HepG2 (cell line): ENCODE measurements at regions not wholly inside any gene's neighbourhood (a gene's known extent, or its start where the extent isn't known, plus 50 kb on each side); places are given as distances from the start of the nearest gene placed in this dataset.

Source experiments
- ATAC-seq: fragments of 200-7000 bp; cut with Tn5 transposase; 3 replicates; pipeline ENCODE4 v1.9.1; 2020; ENCODE audit warnings: mild to moderate bottlenecking, moderate library complexity
- BruUV-seq: library from RNA; stranded (reverse); fragments of 400-500 nt; replicated peaks from 2 replicates; lab custom pipeline; 2021; lab: Mats Ljungman, UMichigan
- CTCF ChIA-PET: fragments of 300-600 bp; formaldehyde crosslinking; extraction: SDS; loops from one replicate; lab custom pipeline; 2021; ENCODE audit warnings: low total read pairs, inconsistent platforms, low intra/inter-chr PET ratio; lab: Yijun Ruan, JAX
- POLR2A ChIA-PET: fragments of 350-600 bp; sonication (Branson Sonifier 250); formaldehyde crosslinking; loops from one replicate; lab custom pipeline; 2020; ENCODE audit warnings: antibody characterized with exemption, inconsistent platforms; lab: Yijun Ruan, JAX
- DNase-seq: peaks from one replicate; pipeline ENCODE4 v3.0.0-alpha.2; 2015; ENCODE audit warnings: low spot score
- FAIRE-seq: peaks from 3 replicates; lab custom pipeline; 2011; peaks lifted over from hg19 to GRCh38; lab: Jason Lieb, UNC
- H2AFZ ChIP-seq: one replicate; pipeline ENCODE4 v1.6.1; 2011; ENCODE audit warnings: low read length, inconsistent platforms
- H3K27ac ChIP-seq: fragments of 300-600 bp; 3 replicates; pipeline ENCODE4 v1.8.0; 2011; ENCODE audit warnings: mixed run types, mild to moderate bottlenecking, mixed read lengths, low read length, inconsistent platforms; ENCODE audit not compliant: insufficient read depth; ENCODE audit errors: extremely low read length
- H3K27me3 ChIP-seq, 2 experiments: fragments of 200-600 bp in 1 of 2; 2 replicates in 1 of 2; 3 replicates in 1 of 2; pipeline versions ENCODE4 v1.6.0 to v1.8.0; 2011; ENCODE audit warnings: low read length in 2 of 2, mild to moderate bottlenecking in 2 of 2, moderate library complexity in 2 of 2, inconsistent platforms in 1 of 2; ENCODE audit not compliant: insufficient read depth in 2 of 2, control insufficient read depth in 1 of 2
- H3K36me3 ChIP-seq, 2 experiments: fragments of 200-600 bp in 1 of 2; replicated peaks in 1 of 2; 2 replicates in 1 of 2; 3 replicates in 1 of 2; pipeline versions ENCODE4 v1.5.1 to v1.8.0; 2011; ENCODE audit warnings: low read length in 2 of 2, inconsistent platforms in 1 of 2; ENCODE audit not compliant: insufficient read depth in 2 of 2, control insufficient read depth in 1 of 2
- H3K4me1 ChIP-seq: 2 replicates; pipeline ENCODE4 v1.5.1; 2012; ENCODE audit warnings: low read length, inconsistent platforms; ENCODE audit not compliant: insufficient read depth
- H3K4me2 ChIP-seq: 2 replicates; pipeline ENCODE4 v1.6.0; 2011; ENCODE audit warnings: low read depth, low read length, inconsistent platforms
- H3K4me3 ChIP-seq, 3 experiments: fragments of 200-600 bp in 1 of 3; sonication (generic), shearing (Covaris generic) in 1 of 3; replicated peaks in 1 of 3; 2 replicates each; pipeline ENCODE4 v1.5.1; 2011 to 2016; ENCODE audit warnings: low read length in 3 of 3, inconsistent platforms in 2 of 3, low read depth in 2 of 3, mild to moderate bottlenecking in 2 of 3, control low read depth in 1 of 3, mixed read lengths in 1 of 3; ENCODE audit not compliant: insufficient read depth in 1 of 3
- H3K79me2 ChIP-seq: one replicate; pipeline ENCODE4 v1.6.1; 2011; ENCODE audit warnings: low read length, inconsistent platforms; ENCODE audit not compliant: insufficient read depth
- H3K9ac ChIP-seq: 2 replicates; pipeline ENCODE4 v1.6.0; 2011; ENCODE audit warnings: mild to moderate bottlenecking, low read depth, low read length, inconsistent platforms; ENCODE audit not compliant: insufficient read depth
- H3K9me3 ChIP-seq: 2 replicates; pipeline ENCODE4 v1.5.1; 2012; ENCODE audit warnings: mild to moderate bottlenecking, low read length
- H4K20me1 ChIP-seq: 2 replicates; pipeline ENCODE4 v1.6.0; 2011; ENCODE audit warnings: inconsistent platforms, mild to moderate bottlenecking, low read length, moderate library complexity; ENCODE audit not compliant: insufficient read depth
- ATF7 ChIP-seq, 2 experiments: fragments of 450-650 bp in 1 of 2; sonication (generic) in 1 of 2; formaldehyde crosslinking in 1 of 2; IDR thresholded peaks; 2 replicates each; pipeline versions ENCODE4 v1.4.0 to v1.6.1; 2016 to 2020; ENCODE audit warnings: antibody characterized with exemption in 1 of 2, mild to moderate bottlenecking in 1 of 2, missing genetic modification reagents in 1 of 2
- MYNN ChIP-seq: sonication (generic); formaldehyde crosslinking; IDR thresholded peaks from 2 replicates; pipeline ENCODE4 v1.4.0; 2020; ENCODE audit warnings: mild to moderate bottlenecking, low read depth, missing genetic modification reagents
- NR3C1 ChIP-seq: sonication (generic); formaldehyde crosslinking; IDR thresholded peaks from 2 replicates; pipeline ENCODE4 v1.4.0; 2020; ENCODE audit warnings: missing genetic modification reagents
- ZBTB38 ChIP-seq: sonication (generic); formaldehyde crosslinking; IDR thresholded peaks from 2 replicates; pipeline ENCODE4 v1.5.1; 2020; ENCODE audit warnings: mild to moderate bottlenecking, missing genetic modification reagents
- ZUFSP ChIP-seq: sonication (generic); formaldehyde crosslinking; IDR thresholded peaks from 2 replicates; pipeline ENCODE4 v1.9.0; 2021; ENCODE audit warnings: missing genetic modification reagents, mild to moderate bottlenecking, borderline replicate concordance
- WGBS: methylation state at CpG from one replicate; pipeline ENCODE4 v1.1.6; 2017; ENCODE audit warnings: low lambda C conversion rate; 5-methylcytosine and 5-hydroxymethylcytosine counted together
- in situ Hi-C: cut with HindIII; loops from 2 replicates; pipeline ENCODE4 v1.10.0; 2017; ENCODE audit warnings: low pct_unique_long_range_greater_than_20kb; ENCODE audit not compliant: extremely low pct_ligation_motif_present
- intact Hi-C: fragments of 100-400 bp; cut with micrococcal nuclease; formaldehyde crosslinking; loops from one replicate; pipeline ENCODE4 v1.10.0; 2022; ENCODE audit not compliant: unreplicated experiment

GRCh38 chr12:132432126-132432705, 57.7 kb upstream of the FBRSL1 start:
- Histone ChIP-seq H3K9me3 (no peaks in the 10 kb centered on the region), H3K4me1 (peaks cover 79% of the 10 kb centered on the region), H3K27ac (no peak overlapping the region), H3K27me3 (peaks cover 9 to 65% of the 10 kb centered on the region in 2 experiments), H3K4me2 (no peak overlapping the region), H2AFZ (no peak overlapping the region), H3K4me3 (no peak overlapping the region), H3K36me3 (no peaks in the 10 kb centered on the region), H3K9ac (no peak overlapping the region), H4K20me1 (no peaks in the 10 kb centered on the region), H3K79me2 (no peaks in the 10 kb centered on the region)
- 67% methylated on average over 17 of the region's 18 CpGs for WGBS
- FAIRE-seq (no peak), ATAC-seq (no peak), DNase-seq (no peak)
- BruUV-seq = no TSS peak
- POLR2A ChIA-PET = no interaction called here
- in situ Hi-C loops = no loop called here
- CTCF ChIA-PET = no interaction called here
- TF ChIP-seq ZBTB38 (CRISPR knock-in tag) (peak; percentile 59; the same call in 1 of the 2 replicates), ATF7 (IDR thresholded peaks at IDR 0.05) (no peak), ATF7 (CRISPR knock-in tag; IDR thresholded peaks at IDR 0.05) (no peak), ZUFSP (no peak), MYNN (CRISPR knock-in tag) (no peak), NR3C1 (CRISPR knock-in tag) (no peak)
- intact Hi-C loops = no loop called here
